ENCODE measurements at regions not wholly inside any gene's neighbourhood (a gene's known extent, or its start where the extent isn't known, plus 50 kb on each side); places are given as distances from the start of the nearest gene placed in this dataset.

DNA sequence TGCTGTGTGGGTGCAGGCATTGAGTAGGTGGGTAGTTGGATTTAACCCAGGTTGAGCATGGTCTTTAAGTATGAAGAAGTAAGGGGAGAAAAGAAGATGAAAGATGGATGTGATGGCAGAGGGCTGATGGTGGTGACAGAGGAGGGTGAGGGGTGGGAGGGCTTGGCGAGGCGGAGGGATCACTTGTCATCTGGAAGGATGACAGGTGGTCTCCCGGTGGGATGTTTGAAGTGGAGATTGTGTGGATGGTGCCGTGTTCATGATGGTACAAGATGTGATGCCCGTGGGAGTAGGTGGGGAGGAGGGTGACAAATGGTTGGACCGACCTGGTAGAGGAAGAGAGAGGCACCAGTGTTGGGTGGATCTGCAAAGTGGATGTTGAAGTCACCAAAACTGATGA, 208.8 kb downstream of the RPLP1 start:
- TF ChIP-seq CTCF (IDR thresholded peaks at IDR 0.05; ENCODE audit: borderline replicate concordance, extremely low read depth, low read length, poor library complexity, severe bottlenecking): no peak
- TF ChIP-seq EZH2 (IDR thresholded peaks at IDR 0.05; ENCODE audit: borderline replicate concordance, low read depth, low read length, severe bottlenecking): no peak
